BE2C (cell line): ENCODE measurements at regions not wholly inside any gene's neighbourhood (a gene's known extent, or its start where the extent isn't known, plus 50 kb on each side); places are given as distances from the start of the nearest gene placed in this dataset.

ENCODE experiments used
- DNase-seq: peaks from one replicate; pipeline ENCODE4 v3.0.0-alpha.2; 2020
- H3K27me3 ChIP-seq: fragments of 250-450 bp; sonication (Bioruptor Pico); 2 replicates; pipeline ENCODE4 v1.5.1; 2020; ENCODE audit warnings: mild to moderate bottlenecking
- H3K36me3 ChIP-seq: fragments of 250-450 bp; sonication (Bioruptor Pico); 2 replicates; pipeline ENCODE4 v1.5.1; 2020; ENCODE audit warnings: mild to moderate bottlenecking
- H3K4me1 ChIP-seq: fragments of 250-450 bp; sonication (Bioruptor Pico); 2 replicates; pipeline ENCODE4 v1.5.1; 2020
- H3K4me3 ChIP-seq: 2 replicates; pipeline ENCODE4 v1.5.1; 2011; ENCODE audit warnings: low read depth, low read length
- H3K9me3 ChIP-seq: fragments of 250-450 bp; sonication (Bioruptor Pico); 2 replicates; pipeline ENCODE4 v1.5.1; 2020
- TF ChIP-seq, protein P1 (sequence below): IDR thresholded peaks from 2 replicates; pipeline ENCODE4 v1.5.1; 2012; ENCODE audit warnings: mild to moderate bottlenecking, low read depth, low read length

DNA sequence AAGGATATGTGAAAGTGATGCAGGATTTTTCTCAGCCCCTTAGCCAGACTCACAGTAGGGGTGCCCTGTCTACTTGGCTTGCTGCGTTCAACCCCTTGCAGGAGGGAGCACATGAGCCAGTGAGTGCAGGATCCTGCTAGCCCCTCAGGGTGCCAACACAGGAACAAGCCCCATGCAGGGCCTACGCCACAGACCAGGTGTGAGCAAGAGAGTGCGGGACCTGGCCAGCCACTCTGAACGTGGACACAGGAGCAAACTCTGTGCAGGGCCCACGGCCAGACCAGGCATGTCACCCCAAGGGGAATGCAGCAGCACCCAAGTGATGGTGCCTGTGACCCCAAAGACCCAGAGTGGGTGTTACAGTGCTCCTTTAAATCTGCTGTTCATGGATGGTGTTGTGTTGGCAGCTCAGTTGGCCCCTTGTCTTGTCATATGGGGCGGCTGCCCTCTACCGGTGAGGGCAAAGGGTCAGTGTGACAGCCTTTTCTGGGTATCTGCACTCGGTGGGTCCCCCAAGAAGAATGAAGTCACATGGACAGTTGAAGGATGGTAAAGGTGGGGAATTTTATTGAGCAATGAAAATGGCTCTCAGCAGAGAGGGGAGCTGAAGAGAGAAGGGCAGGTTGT, 188.4 kb upstream of the MAOA start:
- H3K4me3 ChIP-seq = no peak overlapping the region
- no peaks in the 10 kb centered on the region for H3K27me3 ChIP-seq
- H3K36me3 ChIP-seq = no peaks in the 10 kb centered on the region
- H3K4me1 ChIP-seq = no peaks in the 10 kb centered on the region
- TF ChIP-seq, protein P1, sequence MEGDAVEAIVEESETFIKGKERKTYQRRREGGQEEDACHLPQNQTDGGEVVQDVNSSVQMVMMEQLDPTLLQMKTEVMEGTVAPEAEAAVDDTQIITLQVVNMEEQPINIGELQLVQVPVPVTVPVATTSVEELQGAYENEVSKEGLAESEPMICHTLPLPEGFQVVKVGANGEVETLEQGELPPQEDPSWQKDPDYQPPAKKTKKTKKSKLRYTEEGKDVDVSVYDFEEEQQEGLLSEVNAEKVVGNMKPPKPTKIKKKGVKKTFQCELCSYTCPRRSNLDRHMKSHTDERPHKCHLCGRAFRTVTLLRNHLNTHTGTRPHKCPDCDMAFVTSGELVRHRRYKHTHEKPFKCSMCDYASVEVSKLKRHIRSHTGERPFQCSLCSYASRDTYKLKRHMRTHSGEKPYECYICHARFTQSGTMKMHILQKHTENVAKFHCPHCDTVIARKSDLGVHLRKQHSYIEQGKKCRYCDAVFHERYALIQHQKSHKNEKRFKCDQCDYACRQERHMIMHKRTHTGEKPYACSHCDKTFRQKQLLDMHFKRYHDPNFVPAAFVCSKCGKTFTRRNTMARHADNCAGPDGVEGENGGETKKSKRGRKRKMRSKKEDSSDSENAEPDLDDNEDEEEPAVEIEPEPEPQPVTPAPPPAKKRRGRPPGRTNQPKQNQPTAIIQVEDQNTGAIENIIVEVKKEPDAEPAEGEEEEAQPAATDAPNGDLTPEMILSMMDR = no peak
- no peaks in the 10 kb centered on the region for H3K9me3 ChIP-seq
- no peak for DNase-seq

DNA sequence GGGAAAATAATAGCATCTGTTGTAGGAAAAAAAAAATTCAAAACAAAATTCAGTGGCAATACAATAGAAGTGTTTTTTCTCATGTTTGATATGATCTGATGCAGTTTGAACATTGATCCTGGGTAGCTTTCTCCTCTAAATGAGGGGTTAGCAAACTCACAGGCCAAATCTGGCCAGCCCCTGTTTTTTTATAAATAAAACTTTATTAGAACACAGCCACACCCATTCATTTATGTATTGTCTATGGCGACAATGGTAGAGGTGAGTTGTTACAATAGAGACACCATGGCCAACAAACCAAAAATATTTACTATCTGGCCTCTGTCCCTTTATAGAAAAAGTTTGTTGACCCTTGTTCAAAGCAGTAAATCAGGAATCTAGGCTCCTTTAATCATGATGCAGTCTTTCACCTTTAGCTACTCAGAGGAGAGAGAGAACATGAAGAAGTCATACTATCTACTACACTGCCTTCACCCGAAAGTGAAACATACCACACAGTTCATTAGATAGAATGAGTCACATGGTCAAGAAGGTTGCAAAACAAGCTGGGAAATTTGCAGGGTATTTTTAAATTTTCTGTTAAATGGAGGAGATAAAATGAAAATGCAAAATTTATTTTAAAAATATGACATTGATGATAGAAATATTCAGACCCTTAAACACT, 186.6 kb upstream of the MAOA start:
- no peaks in the 10 kb centered on the region for H3K4me1 ChIP-seq
- H3K36me3 ChIP-seq = no peaks in the 10 kb centered on the region
- no peaks in the 10 kb centered on the region for H3K9me3 ChIP-seq
- no peak overlapping the region for H3K4me3 ChIP-seq
- H3K27me3 ChIP-seq = no peaks in the 10 kb centered on the region
- TF ChIP-seq, protein P1 = no peak
- DNase-seq = no peak

DNA sequence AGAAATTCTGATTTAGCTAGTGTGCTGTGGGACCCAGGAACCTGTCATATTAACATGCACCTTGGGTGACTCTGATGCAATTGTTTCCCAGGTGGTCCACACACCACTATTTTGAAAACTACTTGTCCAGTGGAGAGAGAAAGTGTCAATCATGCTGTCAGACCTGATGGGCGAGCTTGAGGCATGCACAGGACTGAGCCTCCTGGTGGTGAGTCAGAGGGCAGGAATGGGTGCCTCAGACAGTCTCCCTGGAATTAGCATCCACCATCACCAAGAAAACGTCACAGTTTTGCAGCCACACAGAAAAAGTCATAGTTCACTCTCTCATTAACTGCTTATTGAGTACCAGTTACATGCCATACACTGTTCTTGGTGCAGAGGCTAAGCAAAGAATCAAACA, 181.8 kb upstream of the MAOA start:
- Histone ChIP-seq H3K4me3 (no peak overlapping the region), H3K36me3 (no peaks in the 10 kb centered on the region), H3K4me1 (no peaks in the 10 kb centered on the region), H3K9me3 (no peaks in the 10 kb centered on the region), H3K27me3 (no peaks in the 10 kb centered on the region)
- TF ChIP-seq, protein P1 = no peak
- no peak for DNase-seq

DNA sequence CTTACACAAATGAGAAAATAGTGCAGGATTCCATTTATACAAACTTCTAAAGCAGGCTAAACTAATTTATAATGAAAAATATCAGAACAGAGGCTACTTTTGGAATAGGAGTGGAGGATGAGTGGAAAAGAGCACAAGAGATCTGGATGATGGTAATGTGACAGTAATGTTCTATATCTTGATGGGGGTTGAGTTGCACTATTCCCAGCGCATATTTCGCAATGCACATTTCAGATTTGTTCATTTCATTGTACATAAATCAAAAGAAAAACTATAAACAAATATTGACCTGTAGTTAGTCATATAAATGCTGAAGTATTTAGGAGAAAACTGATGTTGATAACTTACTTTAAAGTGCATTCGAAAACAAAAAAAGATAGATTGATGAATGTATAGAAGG, 177.0 kb upstream of the MAOA start:
- TF ChIP-seq, protein P1 = no peak
- Histone ChIP-seq H3K4me3 (no peak overlapping the region), H3K36me3 (no peaks in the 10 kb centered on the region), H3K27me3 (no peaks in the 10 kb centered on the region), H3K9me3 (no peaks in the 10 kb centered on the region), H3K4me1 (no peaks in the 10 kb centered on the region)
- no peak for DNase-seq

DNA sequence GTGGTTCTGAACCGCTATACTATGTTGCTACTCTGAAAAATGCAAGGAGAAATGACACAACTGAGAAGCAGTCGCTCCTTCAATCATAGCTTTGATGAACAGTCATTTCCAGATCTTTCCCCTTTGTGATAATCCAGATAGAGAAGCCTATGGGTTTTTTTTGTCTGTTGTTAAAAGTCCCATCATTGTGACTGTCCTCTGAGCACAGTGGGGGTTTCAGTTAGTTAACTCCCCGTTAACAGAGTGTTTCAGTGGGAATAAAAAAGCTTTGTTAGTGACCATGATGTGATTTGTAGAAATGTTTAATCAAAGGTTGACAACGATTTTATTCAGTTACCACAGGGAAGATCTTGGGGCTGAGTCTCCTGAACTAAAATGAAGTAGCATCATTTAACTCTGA, 176.2 kb upstream of the MAOA start:
- TF ChIP-seq, protein P1 = no peak
- H3K36me3 ChIP-seq = no peaks in the 10 kb centered on the region
- DNase-seq = no peak
- no peaks in the 10 kb centered on the region for H3K27me3 ChIP-seq
- H3K4me3 ChIP-seq = no peak overlapping the region
- H3K4me1 ChIP-seq = no peaks in the 10 kb centered on the region
- no peaks in the 10 kb centered on the region for H3K9me3 ChIP-seq

DNA sequence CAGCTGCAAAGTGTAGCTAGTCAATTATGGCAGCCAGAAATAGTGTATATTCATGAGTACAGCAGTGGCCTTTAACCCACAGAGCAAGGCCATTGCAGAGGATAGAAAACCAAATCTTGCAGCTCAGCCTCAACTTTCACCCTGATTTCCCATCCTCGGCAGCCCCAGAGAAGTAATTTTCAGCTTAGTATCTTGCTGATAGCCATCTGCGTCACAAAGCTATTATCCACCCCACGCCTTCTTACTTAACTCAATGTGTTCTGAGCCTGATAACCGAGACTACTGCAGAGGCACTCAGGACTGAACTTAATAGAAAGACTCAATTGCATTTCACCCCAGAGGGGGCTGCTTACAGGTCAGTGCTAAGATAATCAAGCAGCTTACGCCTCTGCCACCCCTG, 174.5 kb upstream of the MAOA start:
- no peak for DNase-seq
- TF ChIP-seq, protein P1 = no peak
- H3K4me1 ChIP-seq = no peaks in the 10 kb centered on the region
- H3K9me3 ChIP-seq = no peaks in the 10 kb centered on the region
- H3K27me3 ChIP-seq = no peaks in the 10 kb centered on the region
- H3K4me3 ChIP-seq = no peak overlapping the region
- no peaks in the 10 kb centered on the region for H3K36me3 ChIP-seq
